A673 (cell line): ENCODE measurements at regions not wholly inside any gene's neighbourhood (a gene's known extent, or its start where the extent isn't known, plus 50 kb on each side); places are given as distances from the start of the nearest gene placed in this dataset.

ENCODE experiments used
- BruUV-seq: library from RNA; stranded (reverse); fragments of 400-500 nt; replicated peaks from 2 replicates; lab custom pipeline; 2021; lab: Mats Ljungman, UMichigan
- CTCF ChIA-PET: fragments of 300-600 bp; sonication (Branson Sonifier 250); formaldehyde crosslinking; loops from one replicate; lab custom pipeline; 2022; ENCODE audit warnings: antibody characterized with exemption; lab: Charles Lee
- POLR2A ChIA-PET: fragments of 300-600 bp; sonication (Branson Sonifier 250); formaldehyde crosslinking; loops from one replicate; lab custom pipeline; 2022; ENCODE audit warnings: antibody characterized with exemption; ENCODE audit not compliant: low non-redundant PET; lab: Charles Lee
- DNase-seq: peaks from one replicate; pipeline ENCODE4 v3.0.0-alpha.2; 2015; ENCODE audit warnings: low spot score
- H3K27ac ChIP-seq: fragments of 200-600 bp; sonication (generic); 2 replicates; pipeline ENCODE4 v1.5.1; 2016; ENCODE audit warnings: mixed run types, low read depth, mild to moderate bottlenecking, mixed read lengths, antibody characterized with exemption, low read length; ENCODE audit not compliant: poor library complexity, severe bottlenecking
- H3K27me3 ChIP-seq: fragments of 200-600 bp; sonication (generic); replicated peaks from 2 replicates; pipeline ENCODE4 v1.6.1; 2017; ENCODE audit warnings: mixed run types, low read depth, mild to moderate bottlenecking, mixed read lengths, antibody characterized with exemption, low read length; ENCODE audit not compliant: insufficient read depth, poor library complexity
- H3K36me3 ChIP-seq: fragments of 200-600 bp; sonication (generic); 2 replicates; pipeline ENCODE4 v1.6.1; 2016; ENCODE audit warnings: mixed run types, mild to moderate bottlenecking, mixed read lengths, antibody characterized with exemption, low read length; ENCODE audit not compliant: insufficient read depth, poor library complexity, severe bottlenecking
- H3K4me1 ChIP-seq: fragments of 200-600 bp; sonication (generic); 2 replicates; pipeline ENCODE4 v1.6.1; 2017; ENCODE audit warnings: mixed run types, mild to moderate bottlenecking, mixed read lengths, antibody characterized with exemption, low read length; ENCODE audit not compliant: insufficient read depth, poor library complexity, severe bottlenecking
- H3K4me3 ChIP-seq: fragments of 200-600 bp; sonication (generic); 2 replicates; pipeline ENCODE4 v1.5.1; 2016; ENCODE audit warnings: low read depth, mixed run types, mild to moderate bottlenecking, mixed read lengths, low read length; ENCODE audit not compliant: poor library complexity, severe bottlenecking
- H3K9me3 ChIP-seq: fragments of 200-600 bp; sonication (generic); 2 replicates; pipeline ENCODE4 v1.6.1; 2016; ENCODE audit warnings: mixed run types, low read depth, mild to moderate bottlenecking, mixed read lengths, antibody characterized with exemption, low read length; ENCODE audit not compliant: poor library complexity, severe bottlenecking
- CTCF ChIP-seq: fragments of 300-800, 200-600 bp; sonication (generic); conservative IDR thresholded peaks from 2 replicates; pipeline ENCODE4 v1.5.1; 2017; ENCODE audit warnings: low read depth, mild to moderate bottlenecking, antibody characterized with exemption, low read length, moderate library complexity, mixed read lengths
- EZH2 ChIP-seq: fragments of 200-600 bp; sonication (generic); IDR thresholded peaks from 2 replicates; pipeline ENCODE4 v1.6.1; 2017; ENCODE audit warnings: borderline replicate concordance, low read depth, mild to moderate bottlenecking, mixed read lengths, antibody characterized with exemption, low read length; ENCODE audit not compliant: poor library complexity, severe bottlenecking
- intact Hi-C: fragments of 100-400 bp; cut with micrococcal nuclease; formaldehyde crosslinking; loops from one replicate; pipeline ENCODE4 v1.10.0; 2022; ENCODE audit not compliant: unreplicated experiment

GRCh38 chr4:56742080-56742871, 61.2 kb upstream of the HOPX start:
- Histone ChIP-seq H3K4me3 (no peak overlapping the region), H3K4me1 (no peaks in the 10 kb centered on the region), H3K27ac (no peak overlapping the region), H3K9me3 (no peaks in the 10 kb centered on the region), H3K27me3 (no peaks in the 10 kb centered on the region), H3K36me3 (no peaks in the 10 kb centered on the region)
- no TSS peak for BruUV-seq
- TF ChIP-seq CTCF (no peak), EZH2 (no peak)
- intact Hi-C loops = no loop called here
- ChIA-PET CTCF (no interaction called here), POLR2A (no interaction called here)
- DNase-seq = no peak

- TF ChIP-seq EZH2 = no peak
- no peak for TF ChIP-seq CTCF
- H3K27me3 ChIP-seq = no peaks in the 10 kb centered on the region
- CTCF ChIA-PET = no interaction called here
- H3K4me1 ChIP-seq = no peaks in the 10 kb centered on the region
- H3K36me3 ChIP-seq = no peaks in the 10 kb centered on the region
- no peak overlapping the region for H3K4me3 ChIP-seq
- POLR2A ChIA-PET = no interaction called here
- DNase-seq = no peak
- H3K27ac ChIP-seq = no peak overlapping the region
- H3K9me3 ChIP-seq = no peaks in the 10 kb centered on the region
- BruUV-seq = no TSS peak
- intact Hi-C loops = no loop called here
Observed at GRCh38 chr4:56741595-56741994, 60.5 kb upstream of the HOPX start.

DNA sequence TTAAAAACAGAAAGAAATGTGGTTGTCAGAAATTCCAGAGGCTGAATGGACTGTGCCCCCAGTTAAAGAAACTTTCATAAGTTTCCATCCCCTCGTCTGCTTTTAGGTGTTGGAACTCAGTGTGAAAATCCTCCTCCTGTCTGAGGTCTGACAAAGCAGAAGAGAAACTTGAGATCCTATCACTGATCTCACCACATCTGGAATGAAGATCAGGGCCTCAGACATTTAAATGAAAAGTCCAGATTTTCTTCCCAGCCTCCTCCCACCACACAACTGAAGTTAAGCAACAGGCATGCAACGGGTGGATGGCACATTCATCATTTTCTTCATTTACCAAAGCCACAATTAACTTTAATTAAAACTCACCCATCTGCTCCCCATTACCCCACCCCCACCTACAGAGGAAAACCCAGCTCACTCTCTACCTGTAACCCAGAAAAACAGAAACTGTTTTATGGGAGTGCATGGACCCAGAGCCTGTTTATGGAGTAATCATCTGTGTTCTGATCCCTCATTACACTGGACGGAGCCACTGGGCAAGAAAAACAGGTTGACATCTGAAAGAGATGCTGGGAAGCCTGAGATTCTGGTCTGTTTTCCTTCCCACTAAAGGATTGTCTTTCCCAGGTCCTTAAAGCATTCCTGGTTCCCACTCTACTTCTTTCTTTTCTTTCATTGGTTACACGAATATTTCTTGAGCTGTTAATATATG, 58.1 kb upstream of the HOPX start:
- intact Hi-C loops = no loop called here

More for the DNA sequence above, 58.1 kb upstream of the HOPX start:
- POLR2A ChIA-PET = no interaction called here
- no TSS peak for BruUV-seq
- no peak overlapping the region for H3K27ac ChIP-seq
- H3K27me3 ChIP-seq = no peaks in the 10 kb centered on the region
- no peaks in the 10 kb centered on the region for H3K9me3 ChIP-seq
- no peak for TF ChIP-seq CTCF
- no peak for TF ChIP-seq EZH2
- no peaks in the 10 kb centered on the region for H3K4me1 ChIP-seq
- CTCF ChIA-PET = no interaction called here
- no peaks in the 10 kb centered on the region for H3K36me3 ChIP-seq
- DNase-seq = no peak
- H3K4me3 ChIP-seq = no peak overlapping the region
